Coronary artery (tissue), 2 donors: ENCODE measurements at regions not wholly inside any gene's neighbourhood (a gene's known extent, or its start where the extent isn't known, plus 50 kb on each side); places are given as distances from the start of the nearest gene placed in this dataset.

ENCODE experiments used
- DNase-seq: peaks from one replicate; pipeline ENCODE4 v3.0.0-alpha.2; 2017; ENCODE audit warnings: low spot score
- H3K27ac ChIP-seq, 2 donors: fragments of 200-600 bp; sonication (generic); one replicate each; pipeline ENCODE4 v1.5.1; 2016 to 2019
- H3K4me3 ChIP-seq: fragments of 200-600 bp; sonication (generic); 2 replicates; pipeline ENCODE4 v1.5.1; 2016; ENCODE audit warnings: mild to moderate bottlenecking, moderate library complexity
- CTCF ChIP-seq: fragments of 200-600 bp; sonication (generic); IDR thresholded peaks from one replicate; pipeline ENCODE4 v1.5.1; 2019; ENCODE audit warnings: antibody characterized with exemption

GRCh38 chr2:5886462-5886861 is 194.3 kb downstream of the SOX11 start:
- TF ChIP-seq CTCF: no peak
- no peak for DNase-seq
- H3K4me3 ChIP-seq: no peak overlapping the region

GRCh38 chr2:5888126-5888525 is 195.9 kb downstream of the SOX11 start:
- TF ChIP-seq CTCF: no peak
- H3K4me3 ChIP-seq: no peak overlapping the region
- no peak for DNase-seq
- H3K27ac ChIP-seq: no peak overlapping the region

More at GRCh38 chr2:5886462-5886861, 194.3 kb downstream of the SOX11 start:
- no peak overlapping the region for H3K27ac ChIP-seq

GRCh38 chr2:5889519-5889918 is 197.3 kb downstream of the SOX11 start:
- no peak for DNase-seq
- Histone ChIP-seq H3K27ac (no peak overlapping the region), H3K4me3 (no peak overlapping the region)
- TF ChIP-seq CTCF: no peak

- TF ChIP-seq CTCF: no peak
- no peak overlapping the region for H3K27ac ChIP-seq
- no peak for DNase-seq
- H3K4me3 ChIP-seq: no peak overlapping the region
Observed at GRCh38 chr2:5894355-5894754, 202.2 kb downstream of the SOX11 start.

GRCh38 chr2:5895284-5895683 is 203.1 kb downstream of the SOX11 start:
- no peak overlapping the region for H3K27ac ChIP-seq
- no peak for DNase-seq
- no peak overlapping the region for H3K4me3 ChIP-seq
- no peak for TF ChIP-seq CTCF

- no peak overlapping the region for H3K4me3 ChIP-seq
- no peak overlapping the region for H3K27ac ChIP-seq
- TF ChIP-seq CTCF: no peak
- no peak for DNase-seq
Observed at GRCh38 chr2:5897249-5897648, 205.1 kb downstream of the SOX11 start.

- DNase-seq: no peak
- Histone ChIP-seq H3K4me3 (no peak overlapping the region), H3K27ac (no peak overlapping the region)
- TF ChIP-seq CTCF: no peak
Observed at GRCh38 chr2:5898667-5899066, 206.5 kb downstream of the SOX11 start.
